HG03060 (cell line): ENCODE measurements at regions not wholly inside any gene's neighbourhood (a gene's known extent, or its start where the extent isn't known, plus 50 kb on each side); places are given as distances from the start of the nearest gene placed in this dataset.

Experiments
- ATAC-seq: cut with Tn5 transposase; IDR thresholded peaks from one replicate; pipeline ENCODE4 v1.9.1; 2021; ENCODE audit warnings: low read depth, moderate number of reproducible peaks; ENCODE audit not compliant: unreplicated experiment

DNA sequence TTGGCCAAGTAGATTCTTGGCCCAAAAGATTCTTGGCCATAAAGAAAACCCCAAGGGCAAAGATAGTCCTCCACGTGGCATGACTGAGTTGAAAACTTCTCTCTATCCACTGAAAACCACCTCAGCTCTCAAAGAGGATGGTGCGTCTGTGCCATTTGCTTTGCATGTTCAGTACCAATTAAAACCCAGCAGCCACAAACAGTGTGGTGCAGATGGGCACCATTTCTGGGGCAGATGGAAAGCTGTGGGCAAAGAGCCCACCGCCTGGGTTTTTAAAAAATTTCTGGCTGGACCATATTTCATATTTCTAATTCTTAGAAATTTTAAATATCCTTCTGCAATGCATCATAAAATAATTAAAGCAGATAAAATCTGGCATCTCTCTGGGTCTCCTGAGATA lies 84.5 kb upstream of the PUM3 start:
- ATAC-seq: no peak

DNA sequence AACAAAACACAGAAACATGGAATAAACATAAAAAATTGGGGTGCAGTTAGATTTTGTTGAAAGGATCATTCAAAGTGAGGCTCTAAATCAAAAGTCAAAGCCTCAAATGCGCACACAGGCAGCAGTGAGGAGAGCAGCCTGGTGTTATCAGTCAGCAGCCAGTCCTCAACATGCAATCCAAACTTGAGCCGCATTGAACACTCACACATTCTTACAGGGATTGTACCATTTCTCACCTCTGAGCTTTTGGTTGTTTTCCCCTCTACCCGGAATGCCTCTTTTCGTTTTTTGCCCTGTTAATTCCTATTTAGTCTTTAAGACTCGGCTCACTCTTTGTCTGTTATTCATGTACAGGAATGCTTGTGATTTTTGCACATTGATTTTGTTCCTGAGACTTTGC lies 81.1 kb upstream of the PUM3 start:
- no peak for ATAC-seq

- ATAC-seq: no peak
Measured at GRCh38 chr9:2924380-2924768, 80.5 kb upstream of the PUM3 start.

DNA sequence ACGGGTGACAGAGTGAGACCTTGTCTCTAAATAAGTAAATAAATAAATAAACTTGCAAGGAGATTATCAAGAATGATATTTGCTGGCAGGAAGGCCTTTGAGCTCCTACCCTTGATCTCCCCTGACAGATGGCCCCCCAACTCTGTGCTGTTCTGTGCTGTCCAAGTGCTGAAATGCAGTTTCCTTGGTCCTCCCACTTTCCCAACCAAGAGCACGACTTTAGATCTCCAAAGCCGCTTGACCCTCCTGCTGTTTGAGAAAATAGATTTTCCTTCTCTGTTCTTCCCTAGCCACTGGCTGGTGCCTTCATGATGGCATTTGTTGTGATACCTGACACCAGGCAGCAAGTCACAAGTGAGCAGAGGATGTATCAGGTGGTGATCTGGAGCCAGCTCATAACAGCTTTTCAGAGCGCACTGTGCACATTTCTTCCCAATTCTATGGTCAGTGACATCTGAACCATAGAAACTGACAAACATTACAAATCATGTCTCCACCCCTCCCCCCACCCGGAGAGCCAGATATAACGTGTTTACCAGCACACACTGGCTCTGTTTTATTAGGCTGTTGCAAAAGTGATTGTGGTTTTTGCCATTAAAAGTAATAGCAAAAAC lies 80.0 kb upstream of the PUM3 start:
- no peak for ATAC-seq

- no peak for ATAC-seq
Measured at GRCh38 chr9:2919347-2919746, 75.5 kb upstream of the PUM3 start.

GRCh38 chr9:2916382-2916985 lies 72.6 kb upstream of the PUM3 start:
- no peak for ATAC-seq

GRCh38 chr9:2913026-2913425 lies 69.1 kb upstream of the PUM3 start:
- no peak for ATAC-seq

GRCh38 chr9:2907411-2907810 lies 63.5 kb upstream of the PUM3 start:
- ATAC-seq: no peak

- no peak for ATAC-seq
Measured at GRCh38 chr9:2904242-2904930, 60.5 kb upstream of the PUM3 start.
